ENCODE measurements at regions not wholly inside any gene's neighbourhood (a gene's known extent, or its start where the extent isn't known, plus 50 kb on each side); places are given as distances from the start of the nearest gene placed in this dataset.

- no peak overlapping the region for H3K4me3 ChIP-seq (ENCODE audit: low read depth, low read length)
- TF ChIP-seq MAX (IDR thresholded peaks at IDR 0.05; ENCODE audit: low read depth, low read length): no peak
- TF ChIP-seq MYC (IDR thresholded peaks at IDR 0.05; ENCODE audit: low read depth, low read length): no peak
- TF ChIP-seq CTCF (IDR thresholded peaks at IDR 0.05; ENCODE audit: low read depth, low read length): no peak
- TF ChIP-seq POLR2A (IDR thresholded peaks at IDR 0.05; ENCODE audit: extremely low read depth, insufficient read length): no peak
- DNase-seq (ENCODE audit: low read depth): no peak
These were observed 384.0 kb upstream of the KCNMB2 start for GRCh38 chr3:178152031-178152806.

DNA sequence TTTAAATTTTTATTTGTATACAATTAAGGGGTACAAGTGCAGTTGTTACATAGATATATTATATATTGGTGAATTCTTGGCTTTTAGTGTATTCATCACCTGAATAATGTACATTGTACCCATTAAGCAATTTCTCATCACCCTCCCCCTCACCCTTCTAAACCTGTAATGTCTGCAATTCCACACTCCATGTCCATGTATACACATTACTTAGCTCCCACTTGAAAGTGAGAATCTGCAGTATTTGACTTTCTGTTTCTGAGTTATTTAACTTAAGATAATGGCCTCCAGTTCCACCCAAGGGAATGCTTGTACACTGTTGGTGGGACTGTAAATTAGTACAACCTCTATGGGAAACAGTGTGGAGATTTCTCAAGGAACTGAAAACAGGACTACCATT is 383.2 kb upstream of the KCNMB2 start:
- H3K4me3 ChIP-seq (ENCODE audit: low read depth, low read length): no peak overlapping the region
- no peak for DNase-seq (ENCODE audit: low read depth)
- TF ChIP-seq CTCF (IDR thresholded peaks at IDR 0.05; ENCODE audit: low read depth, low read length) (no peak), MYC (IDR thresholded peaks at IDR 0.05; ENCODE audit: low read depth, low read length) (no peak), POLR2A (IDR thresholded peaks at IDR 0.05; ENCODE audit: extremely low read depth, insufficient read length) (no peak), MAX (IDR thresholded peaks at IDR 0.05; ENCODE audit: low read depth, low read length) (no peak)

GRCh38 chr3:178155521-178155920 is 380.7 kb upstream of the KCNMB2 start:
- DNase-seq (ENCODE audit: low read depth): no peak
- H3K4me3 ChIP-seq (ENCODE audit: low read depth, low read length): no peak overlapping the region
- TF ChIP-seq POLR2A (IDR thresholded peaks at IDR 0.05; ENCODE audit: extremely low read depth, insufficient read length) (no peak), MAX (IDR thresholded peaks at IDR 0.05; ENCODE audit: low read depth, low read length) (no peak), CTCF (IDR thresholded peaks at IDR 0.05; ENCODE audit: low read depth, low read length) (no peak), MYC (IDR thresholded peaks at IDR 0.05; ENCODE audit: low read depth, low read length) (no peak)

GRCh38 chr3:178156301-178156700 is 379.9 kb upstream of the KCNMB2 start:
- H3K4me3 ChIP-seq (ENCODE audit: low read depth, low read length): no peak overlapping the region
- DNase-seq (ENCODE audit: low read depth): no peak
- no peak for TF ChIP-seq MYC (IDR thresholded peaks at IDR 0.05; ENCODE audit: low read depth, low read length)
- no peak for TF ChIP-seq POLR2A (IDR thresholded peaks at IDR 0.05; ENCODE audit: extremely low read depth, insufficient read length)
- TF ChIP-seq MAX (IDR thresholded peaks at IDR 0.05; ENCODE audit: low read depth, low read length): no peak
- TF ChIP-seq CTCF (IDR thresholded peaks at IDR 0.05; ENCODE audit: low read depth, low read length): no peak

DNA sequence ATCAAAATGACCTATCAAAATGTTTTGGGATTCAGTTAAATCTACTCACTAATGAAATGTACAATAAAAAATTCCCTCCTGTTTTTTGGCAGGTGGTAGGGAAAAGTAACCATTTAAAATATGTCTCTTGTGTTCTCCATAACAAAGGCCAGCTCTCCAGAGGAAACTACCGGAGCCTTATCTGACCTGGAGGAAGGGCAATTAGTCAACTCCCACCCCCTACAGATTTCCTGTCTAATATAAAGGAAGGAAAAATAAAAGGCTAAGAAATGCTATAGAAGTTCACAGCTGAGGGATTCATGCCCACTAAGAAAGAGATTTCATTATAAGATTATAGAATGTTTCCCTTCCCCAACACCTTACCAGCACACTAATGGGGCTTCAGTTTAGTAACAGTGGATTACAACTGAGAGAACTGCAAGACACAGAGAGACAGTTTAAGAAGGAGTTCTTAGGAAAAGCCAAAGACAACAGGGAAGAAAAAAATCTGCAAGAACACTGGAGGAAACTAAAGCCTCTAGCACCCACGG is 376.5 kb upstream of the KCNMB2 start:
- no peak overlapping the region for H3K4me3 ChIP-seq (ENCODE audit: low read depth, low read length)
- TF ChIP-seq MAX (IDR thresholded peaks at IDR 0.05; ENCODE audit: low read depth, low read length) (no peak), POLR2A (IDR thresholded peaks at IDR 0.05; ENCODE audit: extremely low read depth, insufficient read length) (no peak), MYC (IDR thresholded peaks at IDR 0.05; ENCODE audit: low read depth, low read length) (no peak), CTCF (IDR thresholded peaks at IDR 0.05; ENCODE audit: low read depth, low read length) (no peak)
- no peak for DNase-seq (ENCODE audit: low read depth)
